Keratinocyte (primary cell): ENCODE measurements at regions not wholly inside any gene's neighbourhood (a gene's known extent, or its start where the extent isn't known, plus 50 kb on each side); places are given as distances from the start of the nearest gene placed in this dataset.

Experiments used
- DNase-seq: peaks from one replicate; pipeline ENCODE4 v3.0.0-alpha.2; 2011; ENCODE audit warnings: low read depth, missing footprints, low spot score
- FAIRE-seq: peaks from 2 replicates; lab custom pipeline; 2011; peaks lifted over from hg19 to GRCh38; lab: Jason Lieb, UNC
- H2AFZ ChIP-seq: 2 replicates; pipeline ENCODE4 v1.6.0; 2012; ENCODE audit warnings: low read length, control low read depth, inconsistent platforms; ENCODE audit not compliant: control insufficient read depth
- H3K27ac ChIP-seq: 2 replicates; pipeline ENCODE4 v1.5.1; 2011; ENCODE audit warnings: low read length; ENCODE audit not compliant: control insufficient read depth, insufficient read depth
- H3K27me3 ChIP-seq: 3 replicates; pipeline ENCODE4 v1.6.0; 2011; ENCODE audit warnings: low read length; ENCODE audit not compliant: control insufficient read depth, insufficient read depth; ENCODE audit errors: extremely low read depth
- H3K36me3 ChIP-seq, 2 experiments: 2 replicates in 1 of 2; 3 replicates in 1 of 2; pipeline ENCODE4 v1.5.1; 2011; ENCODE audit warnings: low read length in 2 of 2, mild to moderate bottlenecking in 1 of 2; ENCODE audit not compliant: control insufficient read depth in 2 of 2, insufficient read depth in 2 of 2; ENCODE audit errors: extremely low read depth in 1 of 2
- H3K4me1 ChIP-seq: 3 replicates; pipeline ENCODE4 v1.5.1; 2011; ENCODE audit warnings: low read length; ENCODE audit not compliant: control insufficient read depth, insufficient read depth; ENCODE audit errors: extremely low read depth
- H3K4me2 ChIP-seq: 3 replicates; pipeline ENCODE4 v1.6.0; 2011; ENCODE audit warnings: low read depth, low read length; ENCODE audit not compliant: control insufficient read depth, insufficient read depth; ENCODE audit errors: extremely low read depth
- H3K4me3 ChIP-seq, 3 experiments: fragments of 200-600 bp in 1 of 3; sonication (generic) in 1 of 3; 2 replicates in 2 of 3; 3 replicates in 1 of 3; pipeline ENCODE4 v1.5.1; 2011 to 2016; ENCODE audit warnings: low read length in 3 of 3, mild to moderate bottlenecking in 3 of 3, control low read depth in 2 of 3, inconsistent platforms in 1 of 3, low read depth in 1 of 3, mixed read lengths in 1 of 3, mixed run types in 1 of 3, moderate library complexity in 1 of 3; ENCODE audit not compliant: control insufficient read depth in 2 of 3, insufficient read depth in 2 of 3; ENCODE audit errors: extremely low read depth in 1 of 3
- H3K79me2 ChIP-seq: 2 replicates; pipeline ENCODE4 v1.6.0; 2012; ENCODE audit warnings: low read length; ENCODE audit not compliant: control insufficient read depth, insufficient read depth
- H3K9ac ChIP-seq: 3 replicates; pipeline ENCODE4 v1.6.0; 2011; ENCODE audit warnings: low read length; ENCODE audit not compliant: control insufficient read depth, insufficient read depth; ENCODE audit errors: extremely low read depth
- H3K9me1 ChIP-seq: 3 replicates; pipeline ENCODE4 v1.6.0; 2011; ENCODE audit warnings: low read length; ENCODE audit not compliant: control insufficient read depth, insufficient read depth; ENCODE audit errors: extremely low read depth
- H3K9me3 ChIP-seq: 2 replicates; pipeline ENCODE4 v1.5.1; 2012; ENCODE audit warnings: low read depth, low read length; ENCODE audit not compliant: control insufficient read depth
- H4K20me1 ChIP-seq: 3 replicates; pipeline ENCODE4 v1.6.0; 2011; ENCODE audit warnings: low read length; ENCODE audit not compliant: control insufficient read depth, insufficient read depth; ENCODE audit errors: extremely low read depth
- EZH2 ChIP-seq: IDR thresholded peaks from one replicate; pipeline ENCODE4 v1.6.1; 2012; ENCODE audit warnings: inconsistent platforms, mild to moderate bottlenecking, low read length, moderate library complexity
- dilution Hi-C: fragments of 300-500 bp; cut with MboI; formaldehyde crosslinking; loops from one replicate; pipeline ENCODE4 v1.7.0; 2020; ENCODE audit warnings: low sequenced_read_pairs; ENCODE audit not compliant: extremely low pct_ligation_motif_present
- TF ChIP-seq, protein P1 (sequence below), 3 experiments: IDR thresholded peaks in 1 of 3; conservative IDR thresholded peaks in 1 of 3; optimal IDR thresholded peaks in 1 of 3; 2 replicates in 2 of 3; 3 replicates in 1 of 3; pipeline versions ENCODE3 to v1.5.1; 2011; ENCODE audit warnings: low read length in 3 of 3, mild to moderate bottlenecking in 3 of 3, moderate library complexity in 2 of 3, control low read depth in 1 of 3, inconsistent platforms in 1 of 3; ENCODE audit not compliant: insufficient read depth in 2 of 3; ENCODE audit errors: extremely low read depth in 1 of 3

DNA sequence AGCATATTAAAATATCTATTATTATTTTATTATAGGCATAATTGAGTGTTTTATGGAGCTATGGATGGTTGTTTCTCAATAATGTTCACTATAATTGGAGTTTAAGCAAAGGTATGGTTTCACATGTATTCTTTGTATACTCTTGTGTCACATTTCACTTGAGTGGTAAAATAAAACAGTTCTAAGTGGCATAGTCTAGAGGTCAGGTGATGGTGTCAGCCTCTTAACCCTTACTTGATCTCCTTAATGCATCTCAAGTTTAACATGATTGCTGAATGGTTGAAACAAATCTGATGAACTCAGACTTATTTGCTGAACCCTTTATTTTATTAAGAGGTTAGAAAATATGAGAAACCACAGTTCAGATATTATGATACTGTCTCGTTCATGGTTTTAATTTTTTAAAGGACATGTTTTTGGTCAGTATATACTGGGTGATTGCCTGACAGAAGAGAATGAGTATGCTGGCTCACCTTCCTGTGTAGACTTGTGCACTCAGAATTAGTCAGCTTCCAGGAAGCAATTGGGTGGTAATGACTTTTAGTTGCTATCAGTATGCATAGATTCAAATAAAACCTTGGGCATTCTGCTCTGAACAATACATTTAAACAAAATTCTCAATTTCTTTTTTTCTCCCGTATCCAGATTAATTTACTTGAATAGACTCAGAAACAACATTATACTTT is 464.6 kb downstream of the PCNX1 start:
- DNase-seq: peak; percentile 63
- Histone ChIP-seq H3K9me3 (no peaks in the 10 kb centered on the region), H3K79me2 (peaks cover 30% of the 10 kb centered on the region), H2AFZ (no peak overlapping the region), H3K36me3 (no peaks in the 10 kb centered on the region), H4K20me1 (no peaks in the 10 kb centered on the region), H3K27me3 (no peaks in the 10 kb centered on the region), H3K9ac (peak overlapping the region; percentile 80), H3K4me1 (peaks cover 20% of the 10 kb centered on the region), H3K9me1 (no peaks in the 10 kb centered on the region), H3K27ac (peak overlapping the region; percentile 100), H3K4me3 (peak overlapping the region in 2 of 3 experiments; percentile 60 to 65), H3K4me2 (peak overlapping the region; percentile 95)
- dilution Hi-C loops: no loop called here
- TF ChIP-seq EZH2: no peak
- TF ChIP-seq, protein P1, sequence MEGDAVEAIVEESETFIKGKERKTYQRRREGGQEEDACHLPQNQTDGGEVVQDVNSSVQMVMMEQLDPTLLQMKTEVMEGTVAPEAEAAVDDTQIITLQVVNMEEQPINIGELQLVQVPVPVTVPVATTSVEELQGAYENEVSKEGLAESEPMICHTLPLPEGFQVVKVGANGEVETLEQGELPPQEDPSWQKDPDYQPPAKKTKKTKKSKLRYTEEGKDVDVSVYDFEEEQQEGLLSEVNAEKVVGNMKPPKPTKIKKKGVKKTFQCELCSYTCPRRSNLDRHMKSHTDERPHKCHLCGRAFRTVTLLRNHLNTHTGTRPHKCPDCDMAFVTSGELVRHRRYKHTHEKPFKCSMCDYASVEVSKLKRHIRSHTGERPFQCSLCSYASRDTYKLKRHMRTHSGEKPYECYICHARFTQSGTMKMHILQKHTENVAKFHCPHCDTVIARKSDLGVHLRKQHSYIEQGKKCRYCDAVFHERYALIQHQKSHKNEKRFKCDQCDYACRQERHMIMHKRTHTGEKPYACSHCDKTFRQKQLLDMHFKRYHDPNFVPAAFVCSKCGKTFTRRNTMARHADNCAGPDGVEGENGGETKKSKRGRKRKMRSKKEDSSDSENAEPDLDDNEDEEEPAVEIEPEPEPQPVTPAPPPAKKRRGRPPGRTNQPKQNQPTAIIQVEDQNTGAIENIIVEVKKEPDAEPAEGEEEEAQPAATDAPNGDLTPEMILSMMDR (optimal IDR thresholded peaks at IDR 0.05 in 1 of 3, IDR thresholded peaks at IDR 0.05 in 1 of 3, conservative IDR thresholded peaks at IDR 0.05 in 1 of 3; ENCODE audit: extremely low read depth in 1 of 3, insufficient read depth in 2 of 3, low read length in 3 of 3): no peak
- peak; percentile 84 for FAIRE-seq

DNA sequence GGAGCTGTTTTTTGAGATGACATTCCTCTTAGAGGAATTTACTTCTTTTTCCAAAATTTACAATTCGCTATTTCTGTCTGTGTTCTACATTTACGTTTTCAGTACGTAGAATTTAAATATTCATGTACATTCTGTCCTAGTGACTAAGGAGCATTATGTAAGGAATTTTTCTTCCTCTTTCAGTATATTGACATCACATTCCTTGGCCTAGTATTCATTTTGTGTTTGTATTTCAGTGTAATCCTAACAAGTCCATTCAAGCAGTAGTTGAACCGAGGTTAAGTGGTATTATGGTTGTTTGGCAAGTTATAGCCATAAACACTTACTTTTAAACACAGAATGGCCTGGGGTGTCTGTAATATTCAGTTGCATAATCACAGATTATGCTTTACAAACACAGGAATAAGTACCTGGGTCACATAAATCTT is 465.2 kb downstream of the PCNX1 start:
- Histone ChIP-seq H3K4me3 (peak overlapping the region in 2 of 3 experiments; percentile 60 to 65), H3K27ac (peak overlapping the region; percentile 100), H3K4me2 (peak overlapping the region; percentile 95), H3K9ac (peak overlapping the region; percentile 80), H3K9me3 (no peaks in the 10 kb centered on the region), H3K9me1 (no peaks in the 10 kb centered on the region), H3K79me2 (peaks cover 29% of the 10 kb centered on the region), H2AFZ (no peak overlapping the region), H4K20me1 (no peaks in the 10 kb centered on the region), H3K4me1 (peaks cover 20% of the 10 kb centered on the region), H3K36me3 (no peaks in the 10 kb centered on the region), H3K27me3 (no peaks in the 10 kb centered on the region)
- FAIRE-seq (peak; percentile 87), DNase-seq (peak; percentile 92)
- dilution Hi-C loops: no loop called here
- TF ChIP-seq, protein P1 (optimal IDR thresholded peaks at IDR 0.05 in 1 of 3, IDR thresholded peaks at IDR 0.05 in 1 of 3, conservative IDR thresholded peaks at IDR 0.05 in 1 of 3; ENCODE audit: extremely low read depth in 1 of 3, insufficient read depth in 2 of 3, low read length in 3 of 3): no peak
